ENCODE measurements at regions not wholly inside any gene's neighbourhood (a gene's known extent, or its start where the extent isn't known, plus 50 kb on each side); places are given as distances from the start of the nearest gene placed in this dataset.

GRCh38 chr5:17694371-17694770, 60.1 kb downstream of the TAF11L14 start:
- Histone ChIP-seq H3K27ac (ENCODE audit: low read length) (no peak overlapping the region), H3K27me3 (ENCODE audit: control insufficient read depth, insufficient read depth, low read length) (no peaks in the 10 kb centered on the region), H3K36me3 (ENCODE audit: control insufficient read depth, insufficient read depth, low read length) (no peaks in the 10 kb centered on the region), H3K4me3 (ENCODE audit: low read depth in 2 of 2, low read length in 2 of 2) (no peak overlapping the region), H3K9me3 (ENCODE audit: control insufficient read depth, insufficient read depth, low read depth, low read length) (no peaks in the 10 kb centered on the region), H3K4me1 (ENCODE audit: control insufficient read depth, insufficient read depth, low read length) (no peaks in the 10 kb centered on the region)
- DNase-seq (ENCODE audit: low read depth, low spot score) (no peak), ATAC-seq (no peak)
- intact Hi-C loops (cut with micrococcal nuclease; ENCODE audit: unreplicated experiment): no loop called here
- in situ Hi-C loops (cut with HindIII; ENCODE audit: low pct_unique_long_range_greater_than_20kb, low sequenced_read_pairs): no loop called here
- TF ChIP-seq, protein P1, sequence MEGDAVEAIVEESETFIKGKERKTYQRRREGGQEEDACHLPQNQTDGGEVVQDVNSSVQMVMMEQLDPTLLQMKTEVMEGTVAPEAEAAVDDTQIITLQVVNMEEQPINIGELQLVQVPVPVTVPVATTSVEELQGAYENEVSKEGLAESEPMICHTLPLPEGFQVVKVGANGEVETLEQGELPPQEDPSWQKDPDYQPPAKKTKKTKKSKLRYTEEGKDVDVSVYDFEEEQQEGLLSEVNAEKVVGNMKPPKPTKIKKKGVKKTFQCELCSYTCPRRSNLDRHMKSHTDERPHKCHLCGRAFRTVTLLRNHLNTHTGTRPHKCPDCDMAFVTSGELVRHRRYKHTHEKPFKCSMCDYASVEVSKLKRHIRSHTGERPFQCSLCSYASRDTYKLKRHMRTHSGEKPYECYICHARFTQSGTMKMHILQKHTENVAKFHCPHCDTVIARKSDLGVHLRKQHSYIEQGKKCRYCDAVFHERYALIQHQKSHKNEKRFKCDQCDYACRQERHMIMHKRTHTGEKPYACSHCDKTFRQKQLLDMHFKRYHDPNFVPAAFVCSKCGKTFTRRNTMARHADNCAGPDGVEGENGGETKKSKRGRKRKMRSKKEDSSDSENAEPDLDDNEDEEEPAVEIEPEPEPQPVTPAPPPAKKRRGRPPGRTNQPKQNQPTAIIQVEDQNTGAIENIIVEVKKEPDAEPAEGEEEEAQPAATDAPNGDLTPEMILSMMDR (IDR thresholded peaks at IDR 0.05): no peak
- TF ChIP-seq SIN3A (IDR thresholded peaks at IDR 0.05; ENCODE audit: borderline replicate concordance, insufficient read depth, low read depth, low read length) (no peak), POLR2AphosphoS5 (IDR thresholded peaks at IDR 0.05; ENCODE audit: low read depth, low read length) (no peak), TCF7L2 (IDR thresholded peaks at IDR 0.05; ENCODE audit: low read depth, low read length) (no peak)
- TF ChIP-seq, protein P2, sequence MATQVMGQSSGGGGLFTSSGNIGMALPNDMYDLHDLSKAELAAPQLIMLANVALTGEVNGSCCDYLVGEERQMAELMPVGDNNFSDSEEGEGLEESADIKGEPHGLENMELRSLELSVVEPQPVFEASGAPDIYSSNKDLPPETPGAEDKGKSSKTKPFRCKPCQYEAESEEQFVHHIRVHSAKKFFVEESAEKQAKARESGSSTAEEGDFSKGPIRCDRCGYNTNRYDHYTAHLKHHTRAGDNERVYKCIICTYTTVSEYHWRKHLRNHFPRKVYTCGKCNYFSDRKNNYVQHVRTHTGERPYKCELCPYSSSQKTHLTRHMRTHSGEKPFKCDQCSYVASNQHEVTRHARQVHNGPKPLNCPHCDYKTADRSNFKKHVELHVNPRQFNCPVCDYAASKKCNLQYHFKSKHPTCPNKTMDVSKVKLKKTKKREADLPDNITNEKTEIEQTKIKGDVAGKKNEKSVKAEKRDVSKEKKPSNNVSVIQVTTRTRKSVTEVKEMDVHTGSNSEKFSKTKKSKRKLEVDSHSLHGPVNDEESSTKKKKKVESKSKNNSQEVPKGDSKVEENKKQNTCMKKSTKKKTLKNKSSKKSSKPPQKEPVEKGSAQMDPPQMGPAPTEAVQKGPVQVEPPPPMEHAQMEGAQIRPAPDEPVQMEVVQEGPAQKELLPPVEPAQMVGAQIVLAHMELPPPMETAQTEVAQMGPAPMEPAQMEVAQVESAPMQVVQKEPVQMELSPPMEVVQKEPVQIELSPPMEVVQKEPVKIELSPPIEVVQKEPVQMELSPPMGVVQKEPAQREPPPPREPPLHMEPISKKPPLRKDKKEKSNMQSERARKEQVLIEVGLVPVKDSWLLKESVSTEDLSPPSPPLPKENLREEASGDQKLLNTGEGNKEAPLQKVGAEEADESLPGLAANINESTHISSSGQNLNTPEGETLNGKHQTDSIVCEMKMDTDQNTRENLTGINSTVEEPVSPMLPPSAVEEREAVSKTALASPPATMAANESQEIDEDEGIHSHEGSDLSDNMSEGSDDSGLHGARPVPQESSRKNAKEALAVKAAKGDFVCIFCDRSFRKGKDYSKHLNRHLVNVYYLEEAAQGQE (IDR thresholded peaks at IDR 0.05; ENCODE audit: insufficient read depth in 1 of 2, low read depth in 2 of 2, low read length in 1 of 2): no peak
- BruUV-seq (replicated peaks): no TSS peak
- ChIA-PET POLR2A (no interaction called here), CTCF (no interaction called here)

- intact Hi-C loops (cut with micrococcal nuclease; ENCODE audit: unreplicated experiment) (no loop called here), in situ Hi-C loops (cut with HindIII; ENCODE audit: low pct_unique_long_range_greater_than_20kb, low sequenced_read_pairs) (no loop called here)
- ChIA-PET CTCF (no interaction called here), POLR2A (no interaction called here)
- DNase-seq (ENCODE audit: low read depth, low spot score) (no peak), ATAC-seq (no peak)
- BruUV-seq (replicated peaks): no TSS peak
- Histone ChIP-seq H3K9me3 (ENCODE audit: control insufficient read depth, insufficient read depth, low read depth, low read length) (no peaks in the 10 kb centered on the region), H3K36me3 (ENCODE audit: control insufficient read depth, insufficient read depth, low read length) (no peaks in the 10 kb centered on the region), H3K27ac (ENCODE audit: low read length) (no peak overlapping the region), H3K4me1 (ENCODE audit: control insufficient read depth, insufficient read depth, low read length) (no peaks in the 10 kb centered on the region), H3K27me3 (ENCODE audit: control insufficient read depth, insufficient read depth, low read length) (no peaks in the 10 kb centered on the region), H3K4me3 (ENCODE audit: low read depth in 2 of 2, low read length in 2 of 2) (no peak overlapping the region)
- TF ChIP-seq TCF7L2 (IDR thresholded peaks at IDR 0.05; ENCODE audit: low read depth, low read length): no peak
- no peak for TF ChIP-seq POLR2AphosphoS5 (IDR thresholded peaks at IDR 0.05; ENCODE audit: low read depth, low read length)
- TF ChIP-seq, protein P2 (IDR thresholded peaks at IDR 0.05; ENCODE audit: insufficient read depth in 1 of 2, low read depth in 2 of 2, low read length in 1 of 2): no peak
- TF ChIP-seq, protein P1 (IDR thresholded peaks at IDR 0.05): no peak
- TF ChIP-seq SIN3A (IDR thresholded peaks at IDR 0.05; ENCODE audit: borderline replicate concordance, insufficient read depth, low read depth, low read length): no peak
These were observed 60.7 kb downstream of the TAF11L14 start for GRCh38 chr5:17694914-17695313.
